NCI-H748 treated with DMSO at 0.1 percent for 48 hours (cell line): ENCODE measurements at regions not wholly inside any gene's neighbourhood (a gene's known extent, or its start where the extent isn't known, plus 50 kb on each side); places are given as distances from the start of the nearest gene placed in this dataset.

Experiments used
- DNase-seq: peaks from one replicate; lab custom pipeline; 2025; lab: John Stamatoyannopoulos, UW

- DNase-seq, result peak; percentile 45
These were observed 95.5 kb downstream of the FAM204A start for GRCh38 chr10:118246332-118247295.

DNA sequence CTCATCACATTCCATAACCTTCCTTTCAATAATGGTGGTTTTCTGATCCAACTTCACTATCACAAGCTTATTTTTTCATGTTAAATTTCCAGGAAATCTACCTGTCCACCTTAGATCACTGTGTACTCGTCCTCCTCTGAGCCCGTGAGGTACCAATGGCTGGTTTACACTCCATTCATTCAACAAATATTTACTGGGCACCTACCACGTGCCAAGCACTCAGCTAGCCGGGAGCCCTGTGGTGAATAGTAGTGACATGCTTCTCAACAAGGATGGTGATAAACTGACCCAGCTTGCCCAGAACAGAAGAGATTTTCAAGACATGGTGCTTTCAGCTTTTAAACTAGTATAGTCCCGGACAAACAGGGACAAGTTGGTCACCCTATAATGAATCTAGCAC is 98.2 kb downstream of the FAM204A start:
- DNase-seq, result no peak

DNA sequence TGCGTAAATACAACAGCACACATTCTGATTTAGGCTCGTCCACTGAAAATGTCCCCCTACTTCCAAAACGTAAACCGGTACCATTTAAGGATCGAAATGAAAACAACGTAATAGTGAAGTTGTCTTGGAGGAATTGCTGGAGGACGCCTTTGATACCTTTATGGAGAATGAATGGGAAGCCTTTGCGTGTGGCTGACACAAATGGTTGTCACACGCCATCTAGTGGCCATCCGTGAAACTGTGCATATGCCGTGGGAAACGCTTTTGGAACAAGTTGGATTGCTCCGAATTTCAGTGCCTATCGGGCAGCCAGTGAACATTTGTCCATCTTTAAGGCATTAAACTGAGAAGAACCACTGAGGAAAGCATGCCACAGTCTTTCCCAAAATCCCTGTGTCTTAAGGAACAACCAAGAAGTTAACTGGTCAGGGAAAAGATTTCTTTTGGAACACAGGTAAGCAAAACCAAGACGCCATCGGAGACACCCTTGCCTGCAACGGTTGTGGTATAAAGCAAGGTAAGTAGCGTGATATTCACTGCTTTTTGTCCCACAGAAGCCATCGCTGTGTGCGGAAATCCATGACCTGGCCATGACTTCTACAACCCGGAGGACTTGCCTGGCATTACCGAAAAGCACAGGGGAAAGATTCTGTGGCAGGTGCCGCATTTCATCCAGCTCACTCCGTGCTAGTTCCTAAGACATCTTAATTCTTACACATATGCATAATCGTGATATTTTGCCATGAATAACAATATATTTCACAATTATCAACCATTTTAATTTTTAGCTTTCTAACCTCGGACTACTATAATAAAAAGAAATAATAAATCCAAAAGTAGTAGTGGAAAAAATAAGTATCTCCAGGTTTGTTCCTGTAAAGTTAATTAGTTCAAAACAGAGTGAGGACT is 100.6 kb downstream of the FAM204A start:
- DNase-seq, result peak; percentile 71

GRCh38 chr10:118239236-118239630 is 102.9 kb downstream of the FAM204A start:
- no peak for DNase-seq

GRCh38 chr10:118238573-118239235 is 103.4 kb downstream of the FAM204A start:
- no peak for DNase-seq

DNA sequence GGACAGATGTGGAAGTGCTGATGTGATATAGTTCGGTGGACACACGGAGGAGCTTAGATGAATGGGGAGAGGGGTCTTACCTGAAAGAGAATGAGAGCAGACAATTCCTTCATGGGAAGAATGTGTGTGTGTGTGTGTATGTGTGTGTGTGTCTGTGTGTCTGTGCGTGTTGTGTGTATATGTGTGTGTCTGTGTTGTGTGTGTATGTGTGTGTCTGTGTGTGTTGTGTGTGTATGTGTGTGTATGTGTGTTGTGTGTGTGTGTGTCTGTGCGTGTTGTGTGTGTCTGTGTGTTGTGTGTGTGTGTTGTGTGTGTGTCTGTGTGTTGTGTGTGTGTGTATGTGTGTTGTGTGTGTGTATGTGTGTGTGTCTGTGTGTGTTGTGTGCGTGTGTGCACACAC is 104.2 kb downstream of the FAM204A start:
- no peak for DNase-seq

- DNase-seq, result no peak
These were observed 107.4 kb downstream of the FAM204A start for GRCh38 chr10:118234683-118235082.

DNA sequence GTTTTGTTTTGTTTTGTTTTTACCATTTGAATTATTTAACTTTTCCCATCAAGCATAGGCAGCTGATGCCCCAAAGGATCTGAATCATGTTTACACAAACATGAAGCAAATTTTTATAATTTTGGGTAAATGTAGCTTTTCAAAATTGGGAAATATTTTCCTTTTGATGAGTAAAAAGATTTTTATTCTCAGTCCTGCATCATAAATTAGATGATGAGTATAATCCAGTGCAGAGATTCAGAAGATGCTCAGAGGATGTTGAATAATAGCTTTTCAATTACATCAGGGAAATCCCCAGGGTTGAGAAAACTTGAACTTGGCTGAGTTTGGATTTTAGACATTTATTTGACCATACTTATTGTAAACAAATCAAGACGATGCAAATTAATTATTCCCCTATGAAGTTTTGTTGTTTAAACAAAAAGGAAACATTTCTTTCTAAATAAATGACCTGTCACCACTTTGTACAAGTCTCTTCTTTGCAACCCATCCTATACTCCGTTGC is 121.7 kb downstream of the FAM204A start:
- DNase-seq, result no peak

DNA sequence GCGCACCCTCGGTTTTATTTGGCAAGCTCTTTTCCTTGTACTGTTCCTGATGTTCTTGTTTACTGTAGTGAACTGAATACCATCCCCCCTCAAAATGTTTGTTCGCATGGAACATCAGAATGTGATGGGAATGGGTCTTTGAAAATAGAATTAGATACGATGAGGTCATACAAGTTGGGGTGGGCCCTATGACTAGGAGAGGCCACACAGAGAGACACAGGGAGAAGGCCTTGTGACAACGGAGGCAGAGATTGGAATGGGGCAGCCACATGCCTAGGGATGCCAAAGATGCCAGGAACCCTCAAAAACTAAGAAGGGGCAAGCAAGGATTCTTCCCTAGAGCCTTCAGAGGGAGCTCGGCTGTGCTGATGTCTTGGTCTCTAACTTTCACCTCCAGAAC is 123.6 kb downstream of the FAM204A start:
- DNase-seq, result no peak

GRCh38 chr10:118216571-118217170 is 125.5 kb downstream of the FAM204A start:
- no peak for DNase-seq

DNA sequence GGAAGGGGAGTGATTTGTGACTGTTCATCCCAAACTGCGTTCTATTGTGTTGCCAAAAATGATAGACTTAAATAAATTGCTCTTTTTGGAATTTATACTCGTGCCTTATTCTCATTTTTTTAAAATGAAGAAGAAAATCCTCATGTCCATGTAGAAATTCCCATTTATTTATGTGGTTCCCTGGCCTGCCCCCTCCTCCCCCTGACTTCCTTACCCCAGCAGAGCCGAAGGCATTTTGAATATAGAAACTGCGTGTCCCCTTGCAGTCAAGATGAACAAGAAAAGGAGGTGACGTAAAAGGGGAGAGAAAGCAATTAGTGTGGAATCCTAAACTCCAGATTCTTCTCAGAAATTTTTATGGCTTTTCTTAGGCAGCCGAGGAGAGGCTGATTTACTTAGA is 126.1 kb downstream of the FAM204A start:
- DNase-seq, result no peak

DNA sequence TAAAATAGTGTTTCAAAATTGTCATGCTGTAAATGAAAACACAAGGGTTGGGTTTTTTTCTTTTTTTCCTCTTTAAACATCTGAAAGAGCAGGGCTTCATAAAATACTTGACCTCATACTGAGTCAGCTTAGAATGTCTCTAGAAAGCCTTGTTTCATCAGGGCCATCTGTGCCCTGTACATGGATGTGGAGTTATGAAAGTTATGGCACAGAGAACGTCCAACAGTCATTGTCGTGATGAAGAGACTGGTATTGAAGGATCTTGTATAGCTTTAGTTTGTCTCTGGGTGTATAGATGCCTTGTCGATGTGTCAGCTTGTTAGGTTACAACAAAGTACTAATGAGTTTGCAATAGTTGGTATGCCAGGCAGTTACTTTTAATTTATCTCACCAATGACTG is 127.3 kb downstream of the FAM204A start:
- DNase-seq, result no peak

DNA sequence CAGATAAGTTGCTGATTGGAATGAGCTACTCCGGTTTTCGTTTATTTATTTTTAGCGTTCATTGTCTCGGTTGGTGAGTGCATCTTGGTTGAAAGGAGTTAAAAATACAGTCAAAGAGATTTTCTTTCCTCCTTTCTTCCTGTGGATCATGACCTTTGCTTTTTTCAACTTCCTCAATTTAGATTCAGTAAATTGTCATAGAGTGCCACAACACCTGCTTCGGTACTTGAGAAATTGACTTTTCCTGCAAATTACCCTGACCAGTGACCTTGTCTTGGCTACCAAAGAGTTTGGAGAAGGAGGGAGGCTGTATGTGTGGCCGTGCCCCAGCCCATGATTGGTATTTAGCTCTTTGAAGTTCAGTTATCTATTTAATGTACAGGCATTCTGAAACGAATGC is 128.7 kb downstream of the FAM204A start:
- no peak for DNase-seq

DNA sequence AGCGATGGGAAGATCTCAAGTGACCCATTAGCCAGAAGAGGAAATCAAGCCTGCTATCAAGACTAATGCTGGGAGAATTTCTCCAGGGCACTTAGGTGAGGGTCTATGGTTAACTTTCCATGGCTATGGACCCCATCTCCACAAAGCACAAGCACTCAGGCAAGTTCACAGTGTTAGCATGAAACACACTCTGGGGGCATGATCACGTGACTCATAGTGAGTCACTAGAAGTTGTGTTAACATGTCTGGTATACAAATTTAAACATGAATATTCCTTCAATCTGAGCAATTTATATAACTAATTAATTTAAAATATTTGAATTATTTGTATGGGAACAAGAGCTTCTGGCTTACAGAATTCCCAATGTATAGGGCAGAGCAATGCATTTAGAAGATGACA is 131.8 kb downstream of the FAM204A start:
- no peak for DNase-seq

- DNase-seq, result no peak
These were observed 132.9 kb downstream of the FAM204A start for GRCh38 chr10:118209215-118209614.

DNA sequence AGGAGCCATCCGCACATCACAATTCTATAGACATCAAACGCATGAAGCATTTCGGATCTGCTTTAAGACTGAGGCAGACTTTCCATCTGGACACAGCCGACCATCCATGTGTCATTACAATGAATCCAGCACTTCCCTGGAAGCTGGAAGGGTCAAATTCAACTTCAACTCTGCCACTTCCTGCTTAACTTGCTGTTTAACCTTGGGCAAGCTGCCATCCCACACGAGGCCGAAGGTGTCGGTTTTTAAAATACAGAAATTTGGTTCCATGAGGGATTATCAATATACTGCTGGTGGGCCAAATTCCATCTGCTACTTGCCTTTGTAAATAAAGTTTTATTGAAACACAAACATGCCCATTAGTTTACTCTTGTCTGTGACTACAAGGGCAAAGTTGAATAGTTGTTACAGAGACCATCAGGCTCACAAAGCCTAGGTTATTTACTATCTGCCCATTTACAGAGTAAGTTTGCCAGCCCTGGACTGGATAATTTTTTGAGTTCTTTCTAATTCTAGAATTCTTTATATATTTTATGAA is 134.6 kb downstream of the FAM204A start:
- no peak for DNase-seq

GRCh38 chr10:118204292-118204943 is 137.7 kb downstream of the FAM204A start:
- DNase-seq, result no peak

GRCh38 chr10:118203461-118203860 is 138.7 kb downstream of the FAM204A start:
- DNase-seq, result no peak

DNA sequence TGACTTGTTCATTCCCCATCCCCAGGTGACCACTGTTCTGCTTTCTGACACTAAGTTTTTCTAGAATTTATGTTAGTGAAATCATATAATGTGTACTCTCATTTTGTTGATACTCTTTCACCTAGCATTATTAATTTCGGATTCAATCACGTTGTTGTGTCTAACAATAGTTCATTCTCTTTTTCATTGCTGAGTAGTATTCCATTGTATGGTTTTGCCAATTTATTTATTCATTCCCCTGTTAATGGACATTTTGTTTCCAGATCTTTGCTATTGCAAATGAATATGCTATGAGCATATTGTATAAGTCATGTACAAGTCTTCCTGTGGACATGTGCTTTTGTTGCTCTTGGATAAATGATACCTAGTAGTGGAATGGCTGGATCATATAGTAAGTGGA is 146.4 kb downstream of the FAM204A start:
- no peak for DNase-seq

- DNase-seq, result no peak
These were observed 146.9 kb upstream of the RAB11FIP2 start for GRCh38 chr10:118193642-118194041.

DNA sequence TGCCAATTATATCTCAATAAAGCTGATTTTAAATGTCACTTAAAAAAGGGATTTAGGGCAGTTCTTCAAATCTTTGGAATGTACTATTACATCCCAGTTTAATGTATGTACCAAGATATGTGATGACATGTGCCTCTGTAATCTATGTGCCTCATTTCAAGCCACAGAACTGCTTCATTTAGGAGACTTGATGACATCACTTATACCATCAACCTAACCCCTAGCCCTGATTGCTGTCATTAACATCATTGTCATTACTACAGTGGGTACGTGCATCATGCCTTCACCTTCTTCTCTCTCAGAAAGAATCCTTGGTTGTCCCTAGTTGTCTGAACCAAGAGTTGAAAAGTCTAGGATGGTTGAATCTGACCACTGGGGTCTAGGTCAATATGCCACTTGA is 134.3 kb upstream of the RAB11FIP2 start:
- no peak for DNase-seq
